ENCODE measurements at regions not wholly inside any gene's neighbourhood (a gene's known extent, or its start where the extent isn't known, plus 50 kb on each side); places are given as distances from the start of the nearest gene placed in this dataset.

DNA sequence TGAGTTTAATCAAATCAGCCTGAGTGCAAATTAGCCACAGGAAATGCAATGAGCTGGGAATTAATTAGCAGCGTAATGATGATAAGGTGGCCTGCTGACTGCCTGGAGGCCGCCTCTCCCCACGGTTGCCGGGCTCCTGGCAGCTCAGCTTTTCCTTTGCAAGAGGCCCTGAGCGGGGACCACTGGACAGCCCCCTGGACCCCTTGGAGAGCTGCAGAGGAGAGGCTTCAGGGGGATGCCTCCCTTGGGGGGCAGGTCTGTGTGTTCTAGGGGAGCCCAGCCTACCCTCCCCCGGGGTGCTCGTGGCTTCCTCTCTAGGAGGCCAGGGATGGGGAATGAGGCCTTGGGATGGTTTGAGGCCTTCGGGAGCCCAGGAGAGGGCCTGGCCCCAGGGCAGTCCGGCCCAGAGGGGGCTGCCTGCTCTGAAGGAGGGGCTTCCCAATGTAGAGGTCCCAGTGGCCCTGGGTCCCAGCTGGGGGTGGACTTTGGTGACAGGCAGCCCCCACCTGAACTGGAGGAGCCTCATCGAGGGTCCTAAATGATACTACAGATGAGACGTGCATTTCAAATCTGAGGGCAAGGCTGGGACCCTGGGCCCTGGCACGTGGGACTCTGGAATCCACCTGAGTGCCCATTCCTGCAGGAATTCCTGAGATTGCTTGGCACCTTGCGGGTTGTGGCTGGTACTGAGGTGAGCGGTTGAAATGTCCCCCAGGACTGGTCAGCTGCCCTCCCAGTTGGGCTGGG is 66.4 kb upstream of the BHLHE23 start:
- in situ Hi-C loops (cut with HindIII; ENCODE audit: low pct_unique_long_range_greater_than_20kb, low sequenced_read_pairs) (no loop called here), intact Hi-C loops (cut with micrococcal nuclease; ENCODE audit: unreplicated experiment) (no loop called here)
- Histone ChIP-seq H3K36me3 (ENCODE audit: control insufficient read depth, insufficient read depth, low read length) (no peaks in the 10 kb centered on the region), H3K4me1 (ENCODE audit: control insufficient read depth, insufficient read depth, low read length) (peaks cover 20% of the 10 kb centered on the region), H3K27me3 (ENCODE audit: control insufficient read depth, insufficient read depth, low read length) (no peaks in the 10 kb centered on the region), H3K4me3 (ENCODE audit: low read depth in 2 of 2, low read length in 2 of 2) (no peak overlapping the region), H3K9me3 (ENCODE audit: control insufficient read depth, insufficient read depth, low read depth, low read length) (peaks cover 8% of the 10 kb centered on the region; the same call in 1 of the 2 replicates), H3K27ac (ENCODE audit: low read length) (no peak overlapping the region)
- ChIA-PET CTCF (no interaction called here), POLR2A (no interaction called here)
- ATAC-seq: no peak
- TF ChIP-seq SIN3A (IDR thresholded peaks at IDR 0.05; ENCODE audit: borderline replicate concordance, insufficient read depth, low read depth, low read length): no peak
- no peak for TF ChIP-seq TCF7L2 (IDR thresholded peaks at IDR 0.05; ENCODE audit: low read depth, low read length)
- no peak for TF ChIP-seq CTCF (IDR thresholded peaks at IDR 0.05)
- no peak for TF ChIP-seq POLR2AphosphoS5 (IDR thresholded peaks at IDR 0.05; ENCODE audit: low read depth, low read length)
- TF ChIP-seq, protein P1, sequence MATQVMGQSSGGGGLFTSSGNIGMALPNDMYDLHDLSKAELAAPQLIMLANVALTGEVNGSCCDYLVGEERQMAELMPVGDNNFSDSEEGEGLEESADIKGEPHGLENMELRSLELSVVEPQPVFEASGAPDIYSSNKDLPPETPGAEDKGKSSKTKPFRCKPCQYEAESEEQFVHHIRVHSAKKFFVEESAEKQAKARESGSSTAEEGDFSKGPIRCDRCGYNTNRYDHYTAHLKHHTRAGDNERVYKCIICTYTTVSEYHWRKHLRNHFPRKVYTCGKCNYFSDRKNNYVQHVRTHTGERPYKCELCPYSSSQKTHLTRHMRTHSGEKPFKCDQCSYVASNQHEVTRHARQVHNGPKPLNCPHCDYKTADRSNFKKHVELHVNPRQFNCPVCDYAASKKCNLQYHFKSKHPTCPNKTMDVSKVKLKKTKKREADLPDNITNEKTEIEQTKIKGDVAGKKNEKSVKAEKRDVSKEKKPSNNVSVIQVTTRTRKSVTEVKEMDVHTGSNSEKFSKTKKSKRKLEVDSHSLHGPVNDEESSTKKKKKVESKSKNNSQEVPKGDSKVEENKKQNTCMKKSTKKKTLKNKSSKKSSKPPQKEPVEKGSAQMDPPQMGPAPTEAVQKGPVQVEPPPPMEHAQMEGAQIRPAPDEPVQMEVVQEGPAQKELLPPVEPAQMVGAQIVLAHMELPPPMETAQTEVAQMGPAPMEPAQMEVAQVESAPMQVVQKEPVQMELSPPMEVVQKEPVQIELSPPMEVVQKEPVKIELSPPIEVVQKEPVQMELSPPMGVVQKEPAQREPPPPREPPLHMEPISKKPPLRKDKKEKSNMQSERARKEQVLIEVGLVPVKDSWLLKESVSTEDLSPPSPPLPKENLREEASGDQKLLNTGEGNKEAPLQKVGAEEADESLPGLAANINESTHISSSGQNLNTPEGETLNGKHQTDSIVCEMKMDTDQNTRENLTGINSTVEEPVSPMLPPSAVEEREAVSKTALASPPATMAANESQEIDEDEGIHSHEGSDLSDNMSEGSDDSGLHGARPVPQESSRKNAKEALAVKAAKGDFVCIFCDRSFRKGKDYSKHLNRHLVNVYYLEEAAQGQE (IDR thresholded peaks at IDR 0.05; ENCODE audit: insufficient read depth in 1 of 2, low read depth in 2 of 2, low read length in 1 of 2): no peak
- DNase-seq (ENCODE audit: low read depth, low spot score): no peak
- BruUV-seq (replicated peaks): no TSS peak

DNA sequence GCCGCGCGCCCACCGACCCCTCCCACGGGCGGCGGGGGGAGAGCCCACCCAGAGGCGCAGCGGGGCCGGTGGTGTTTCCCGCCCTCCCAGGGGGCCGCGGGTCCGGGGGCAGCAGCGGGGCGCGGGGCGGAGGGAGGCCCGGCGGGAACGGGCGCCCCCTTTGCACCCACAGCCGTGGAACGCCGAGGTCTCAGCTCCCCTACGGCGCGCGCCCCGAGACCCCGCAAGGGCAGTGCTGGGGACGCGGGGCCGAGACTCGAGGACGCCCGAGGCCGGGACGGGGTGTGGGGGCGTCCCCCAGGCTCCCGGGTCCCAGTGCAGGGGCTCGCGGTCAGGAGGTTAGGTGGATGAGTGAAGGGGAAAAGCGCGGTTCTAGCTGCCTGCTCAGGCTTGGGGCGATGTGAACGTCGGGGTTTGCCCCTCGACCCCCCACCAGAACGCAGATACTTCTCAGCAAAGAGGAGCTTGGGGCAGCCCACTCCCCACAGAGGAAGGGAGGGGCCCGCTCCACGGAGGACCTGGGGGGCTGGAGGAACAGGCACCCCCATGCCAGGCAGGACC is 65.5 kb upstream of the BHLHE23 start:
- BruUV-seq (replicated peaks): no TSS peak
- no peaks in the 10 kb centered on the region for H3K9me3 ChIP-seq (ENCODE audit: control insufficient read depth, insufficient read depth, low read depth, low read length)
- in situ Hi-C loops (cut with HindIII; ENCODE audit: low pct_unique_long_range_greater_than_20kb, low sequenced_read_pairs) (no loop called here), intact Hi-C loops (cut with micrococcal nuclease; ENCODE audit: unreplicated experiment) (no loop called here)
- H3K27me3 ChIP-seq (ENCODE audit: control insufficient read depth, insufficient read depth, low read length): no peaks in the 10 kb centered on the region
- ATAC-seq: no peak
- no peak for TF ChIP-seq TCF7L2 (IDR thresholded peaks at IDR 0.05; ENCODE audit: low read depth, low read length)
- TF ChIP-seq, protein P1 (IDR thresholded peaks at IDR 0.05; ENCODE audit: insufficient read depth in 1 of 2, low read depth in 2 of 2, low read length in 1 of 2): no peak
- no peak for TF ChIP-seq POLR2AphosphoS5 (IDR thresholded peaks at IDR 0.05; ENCODE audit: low read depth, low read length)
- TF ChIP-seq CTCF (IDR thresholded peaks at IDR 0.05): no peak
- TF ChIP-seq SIN3A (IDR thresholded peaks at IDR 0.05; ENCODE audit: borderline replicate concordance, insufficient read depth, low read depth, low read length): no peak
- ChIA-PET POLR2A (no interaction called here), CTCF (interaction anchor here (0.6 kb wide), 2 partner anchors 151 to 593 kb away, joined by 3 to 8 read pairs; no protein-coding TSS in a partner anchor)
- no peaks in the 10 kb centered on the region for H3K36me3 ChIP-seq (ENCODE audit: control insufficient read depth, insufficient read depth, low read length)
- H3K27ac ChIP-seq (ENCODE audit: low read length): no peak overlapping the region
- peaks cover 24% of the 10 kb centered on the region for H3K4me1 ChIP-seq (ENCODE audit: control insufficient read depth, insufficient read depth, low read length)
- no peak overlapping the region for H3K4me3 ChIP-seq (ENCODE audit: low read depth in 2 of 2, low read length in 2 of 2)
- no peak for DNase-seq (ENCODE audit: low read depth, low spot score)
